HG02588 (cell line): ENCODE measurements at regions not wholly inside any gene's neighbourhood (a gene's known extent, or its start where the extent isn't known, plus 50 kb on each side); places are given as distances from the start of the nearest gene placed in this dataset.

Source experiments
- ATAC-seq: cut with Tn5 transposase; IDR thresholded peaks from one replicate; pipeline ENCODE4 v1.9.1; 2021; ENCODE audit warnings: mild to moderate bottlenecking, moderate library complexity; ENCODE audit not compliant: unreplicated experiment

DNA sequence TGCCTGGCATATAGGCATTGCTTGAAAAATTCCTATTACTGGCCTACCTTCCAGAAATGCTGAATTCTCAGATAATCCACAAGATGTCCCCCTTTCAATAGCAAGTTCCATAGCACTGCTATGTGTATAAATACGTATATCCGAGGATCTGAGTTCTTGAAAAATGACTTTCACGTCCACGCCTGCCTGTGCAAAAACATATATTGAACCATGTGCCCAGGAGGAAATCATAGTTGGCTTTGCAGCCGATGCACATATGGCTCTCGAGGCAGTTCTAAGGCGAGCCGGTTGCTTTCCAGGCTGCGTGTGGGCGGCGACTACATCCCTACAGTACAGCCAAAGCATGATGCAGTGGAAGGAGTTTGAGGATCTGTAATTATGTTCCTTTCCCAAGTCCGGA lies 55.4 kb upstream of the ESX1 start:
- ATAC-seq: no peak

DNA sequence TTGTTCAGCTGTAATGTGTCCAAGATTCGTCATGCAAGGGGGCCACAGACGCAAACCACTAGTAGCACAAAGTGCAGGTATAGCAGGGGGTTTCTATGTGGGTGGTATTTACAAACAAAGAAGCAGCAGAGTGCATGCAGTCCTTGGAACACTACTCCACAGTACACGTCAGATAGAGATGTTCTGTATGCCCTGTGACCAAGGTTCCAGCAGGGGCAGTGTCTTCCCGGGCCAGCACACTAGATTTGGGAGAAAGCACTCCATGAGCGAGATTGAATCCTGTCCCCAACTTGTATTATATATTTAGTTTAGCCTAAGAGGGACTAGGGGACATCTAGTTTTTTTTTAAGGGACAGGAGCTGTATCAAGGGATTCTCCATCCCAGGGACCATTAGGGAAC lies 54.4 kb upstream of the ESX1 start:
- ATAC-seq: no peak

DNA sequence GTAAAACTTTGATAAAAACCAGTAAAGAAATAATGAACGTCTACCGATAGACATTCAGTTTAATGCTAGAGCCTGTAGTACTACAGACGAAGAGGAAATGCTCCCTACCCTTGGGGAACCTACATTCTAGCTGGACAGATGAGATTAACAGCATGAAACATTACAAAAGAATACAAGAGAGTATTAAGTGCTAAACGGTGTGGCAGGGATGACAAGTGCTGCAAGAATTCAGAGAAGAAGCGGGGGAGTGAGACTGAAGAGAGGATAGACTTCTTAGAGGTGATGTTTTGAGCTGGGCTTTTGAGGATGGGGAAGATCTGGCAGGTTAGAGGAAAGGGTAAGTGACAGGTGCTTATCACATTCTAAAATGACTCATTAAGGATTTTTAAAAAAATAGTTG lies 52.6 kb upstream of the ESX1 start:
- no peak for ATAC-seq

DNA sequence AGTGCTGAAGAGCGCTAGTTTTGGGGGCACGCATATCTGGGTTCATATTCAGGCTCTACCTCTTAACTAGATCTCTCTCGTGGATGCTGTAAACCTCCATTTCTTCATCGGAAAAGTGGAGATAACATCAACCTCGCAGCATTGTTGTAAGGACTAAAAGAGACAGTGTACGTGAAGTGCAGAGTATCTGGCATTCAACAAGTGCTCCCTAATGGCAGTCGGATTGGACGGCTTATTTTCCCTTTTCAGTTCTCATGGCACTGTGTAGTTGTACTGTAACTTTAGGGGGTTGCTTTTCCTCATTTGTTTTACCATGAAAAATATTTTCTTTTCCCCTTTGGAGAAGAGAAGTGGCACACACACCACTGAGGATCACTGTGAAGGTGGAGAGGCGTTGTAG lies 51.4 kb upstream of the ESX1 start:
- ATAC-seq: no peak
